HepG2 (cell line): ENCODE measurements at regions not wholly inside any gene's neighbourhood (a gene's known extent, or its start where the extent isn't known, plus 50 kb on each side); places are given as distances from the start of the nearest gene placed in this dataset.

Experiments
- DR1 ChIP-seq: sonication (generic); formaldehyde crosslinking; IDR thresholded peaks from 2 replicates; pipeline ENCODE4 v1.8.0; 2021; ENCODE audit warnings: mild to moderate bottlenecking, missing genetic modification reagents, inconsistent platforms
- EEA1 ChIP-seq: sonication (generic); formaldehyde crosslinking; IDR thresholded peaks from 2 replicates; pipeline ENCODE4 v1.5.1; 2020; ENCODE audit warnings: mild to moderate bottlenecking, missing genetic modification reagents, borderline replicate concordance
- JUNB ChIP-seq: sonication (generic); formaldehyde crosslinking; IDR thresholded peaks from 2 replicates; pipeline ENCODE4 v1.8.0; 2022; ENCODE audit warnings: missing genetic modification reagents, mild to moderate bottlenecking, borderline replicate concordance
- KDM2A ChIP-seq: sonication (generic); formaldehyde crosslinking; IDR thresholded peaks from 2 replicates; pipeline ENCODE4 v1.4.0; 2020; ENCODE audit warnings: low read depth, missing genetic modification reagents, borderline replicate concordance
- NFRKB ChIP-seq: fragments of 450-650 bp; IDR thresholded peaks from 2 replicates; pipeline ENCODE4 v1.6.1; 2017
- POLR2AphosphoS5 ChIP-seq: IDR thresholded peaks from 2 replicates; pipeline ENCODE4 v1.6.1; 2012; ENCODE audit warnings: low read depth, low read length
- REXO4 ChIP-seq: sonication (generic); formaldehyde crosslinking; IDR thresholded peaks from 2 replicates; pipeline ENCODE4 v1.8.0; 2022; ENCODE audit warnings: missing genetic modification reagents, mild to moderate bottlenecking, borderline replicate concordance
- SAFB2 ChIP-seq: sonication (generic); formaldehyde crosslinking; IDR thresholded peaks from 2 replicates; pipeline ENCODE4 v1.5.1; 2020; ENCODE audit warnings: missing genetic modification reagents, low read depth, mild to moderate bottlenecking, borderline replicate concordance
- TCF7 ChIP-seq: sonication (generic); IDR thresholded peaks from 2 replicates; pipeline ENCODE4 v1.6.1; 2016; ENCODE audit warnings: antibody characterized with exemption, low read depth
- ZNF121 ChIP-seq: sonication (generic); formaldehyde crosslinking; IDR thresholded peaks from 2 replicates; pipeline ENCODE4 v1.5.0; 2020; ENCODE audit warnings: mild to moderate bottlenecking, missing genetic modification reagents
- ZNF563 ChIP-seq: sonication (generic); formaldehyde crosslinking; IDR thresholded peaks from 2 replicates; pipeline ENCODE4 v1.8.0; 2022; ENCODE audit warnings: mild to moderate bottlenecking, moderate library complexity, missing genetic modification reagents
- ZNF75D ChIP-seq: sonication (generic); formaldehyde crosslinking; IDR thresholded peaks from 2 replicates; pipeline ENCODE4 v1.8.1; 2023; ENCODE audit warnings: missing genetic modification reagents, mild to moderate bottlenecking, borderline replicate concordance
- TF ChIP-seq, protein P1 (sequence below): sonication (generic); formaldehyde crosslinking; IDR thresholded peaks from 2 replicates; pipeline ENCODE4 v1.5.0; 2020; ENCODE audit warnings: mild to moderate bottlenecking, missing genetic modification reagents, moderate library complexity

DNA sequence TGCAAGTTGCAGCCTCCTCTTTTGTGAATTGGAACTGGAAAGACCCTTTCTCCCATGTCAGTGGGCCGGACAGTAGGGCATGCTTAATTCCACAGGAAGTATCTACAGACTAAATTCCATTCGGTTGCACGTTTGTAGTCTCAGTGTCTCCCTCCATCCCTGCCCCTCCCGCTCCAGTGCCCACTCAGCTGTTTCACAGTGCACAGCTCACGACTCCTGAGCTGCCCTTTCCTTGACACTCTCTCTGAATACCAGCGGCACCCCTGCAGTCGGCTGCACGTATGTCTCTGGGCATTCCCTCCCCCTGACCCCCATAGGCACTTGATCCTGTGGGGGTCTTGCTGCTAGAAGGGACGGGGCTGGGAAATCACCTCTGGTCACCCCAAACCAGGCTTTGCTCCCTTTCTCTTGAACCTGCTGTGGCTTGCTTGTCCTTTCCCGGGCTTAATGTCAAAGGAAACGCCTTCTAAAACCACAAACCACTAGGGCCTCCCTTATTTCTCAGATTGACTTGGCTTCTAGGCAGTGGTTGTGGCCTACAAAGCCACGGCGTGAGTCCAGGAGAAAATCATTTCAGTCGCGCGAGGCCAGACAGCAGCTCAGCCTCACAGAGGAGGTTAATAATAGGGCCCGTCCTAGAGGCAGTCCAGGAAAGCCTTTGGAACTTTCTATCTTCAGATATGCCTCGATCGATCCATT lies 365.3 kb upstream of the PROX1 start:
- TF ChIP-seq DR1 (CRISPR knock-in tag), result no peak
- TF ChIP-seq JUNB (CRISPR knock-in tag), result no peak
- no peak for TF ChIP-seq POLR2AphosphoS5
- TF ChIP-seq KDM2A (CRISPR knock-in tag), result no peak
- no peak for TF ChIP-seq NFRKB
- no peak for TF ChIP-seq ZNF75D (CRISPR knock-in tag)
- TF ChIP-seq REXO4 (CRISPR knock-in tag), result no peak
- TF ChIP-seq TCF7, result no peak
- no peak for TF ChIP-seq EEA1 (CRISPR knock-in tag)
- TF ChIP-seq ZNF563 (CRISPR knock-in tag), result no peak
- TF ChIP-seq ZNF121, result no peak
- no peak for TF ChIP-seq SAFB2 (CRISPR knock-in tag)
- TF ChIP-seq, protein P1, sequence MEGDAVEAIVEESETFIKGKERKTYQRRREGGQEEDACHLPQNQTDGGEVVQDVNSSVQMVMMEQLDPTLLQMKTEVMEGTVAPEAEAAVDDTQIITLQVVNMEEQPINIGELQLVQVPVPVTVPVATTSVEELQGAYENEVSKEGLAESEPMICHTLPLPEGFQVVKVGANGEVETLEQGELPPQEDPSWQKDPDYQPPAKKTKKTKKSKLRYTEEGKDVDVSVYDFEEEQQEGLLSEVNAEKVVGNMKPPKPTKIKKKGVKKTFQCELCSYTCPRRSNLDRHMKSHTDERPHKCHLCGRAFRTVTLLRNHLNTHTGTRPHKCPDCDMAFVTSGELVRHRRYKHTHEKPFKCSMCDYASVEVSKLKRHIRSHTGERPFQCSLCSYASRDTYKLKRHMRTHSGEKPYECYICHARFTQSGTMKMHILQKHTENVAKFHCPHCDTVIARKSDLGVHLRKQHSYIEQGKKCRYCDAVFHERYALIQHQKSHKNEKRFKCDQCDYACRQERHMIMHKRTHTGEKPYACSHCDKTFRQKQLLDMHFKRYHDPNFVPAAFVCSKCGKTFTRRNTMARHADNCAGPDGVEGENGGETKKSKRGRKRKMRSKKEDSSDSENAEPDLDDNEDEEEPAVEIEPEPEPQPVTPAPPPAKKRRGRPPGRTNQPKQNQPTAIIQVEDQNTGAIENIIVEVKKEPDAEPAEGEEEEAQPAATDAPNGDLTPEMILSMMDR (CRISPR knock-in tag), result no peak
